ENCODE measurements at regions not wholly inside any gene's neighbourhood (a gene's known extent, or its start where the extent isn't known, plus 50 kb on each side); places are given as distances from the start of the nearest gene placed in this dataset.
A peak's percentile ranks its signal among the peaks of the same experiment; 100 is the strongest.
"Not testable (repeated sequence)": the region's sequence is repeated elsewhere in the genome, so short reads cannot be mapped to it uniquely, and the experiment has no call there.

DNA sequence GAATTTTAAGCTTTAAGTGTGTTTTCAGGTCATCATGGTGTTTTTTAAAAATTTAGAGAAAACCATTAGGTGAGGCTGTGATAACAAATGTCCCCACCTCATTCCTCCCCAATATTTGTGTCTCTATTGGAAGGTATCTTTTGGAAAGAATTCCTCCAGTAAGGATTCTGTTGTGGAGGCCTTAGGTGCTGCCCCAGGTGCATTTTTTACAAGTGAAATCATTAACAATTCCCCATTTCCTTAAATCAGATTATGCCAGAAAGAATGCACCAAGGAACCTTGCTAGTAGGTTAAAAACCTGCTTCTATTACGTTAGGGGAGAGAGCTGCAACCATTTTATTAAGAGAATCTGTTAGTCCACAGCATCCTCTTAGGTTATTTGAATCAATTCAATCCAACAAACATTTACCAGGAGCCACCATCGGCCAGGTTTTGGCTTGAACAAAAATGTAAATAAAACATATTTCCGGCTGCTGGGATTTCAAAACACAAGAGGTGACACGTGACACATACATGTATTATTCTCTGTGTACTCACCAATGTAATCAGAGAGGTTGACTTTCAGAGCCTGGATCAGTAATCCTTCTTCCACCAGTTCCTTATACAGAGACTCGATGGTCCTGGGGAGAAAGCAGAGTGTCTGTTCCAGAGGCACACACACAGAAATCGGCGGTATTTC is 112.5 kb upstream of the ASB18 start:
- no peaks in the 10 kb centered on the region for H3K27me3 ChIP-seq (replicated peaks; ENCODE audit: control insufficient read depth, insufficient read depth, low read length)
- H3K4me3 ChIP-seq (ENCODE audit: low read depth, low read length) = no peak overlapping the region
- ChIA-PET POLR2A (no interaction called here), CTCF (no interaction called here)
- no peaks in the 10 kb centered on the region for H3K9me3 ChIP-seq
- DNase-seq = no peak
- Mint-ChIP-seq H3K36me3 (ENCODE audit: insufficient read depth, unreplicated experiment) (no peaks in the 10 kb centered on the region), H3K27me3 (ENCODE audit: insufficient read depth, unreplicated experiment) (no peaks in the 10 kb centered on the region), H3K4me1 (ENCODE audit: low read depth, unreplicated experiment) (no peaks in the 10 kb centered on the region), H3K9me3 (ENCODE audit: unreplicated experiment) (peaks cover 15% of the 10 kb centered on the region), H3K4me3 (ENCODE audit: unreplicated experiment) (no peak overlapping the region), H3K27ac (ENCODE audit: unreplicated experiment) (no peak overlapping the region)
- intact Hi-C loops (cut with micrococcal nuclease; ENCODE audit: unreplicated experiment) = no loop called here
- H3K4me1 ChIP-seq = no peaks in the 10 kb centered on the region
- no peak for TF ChIP-seq CTCF (IDR thresholded peaks at IDR 0.05; ENCODE audit: insufficient read depth in 1 of 2, low read depth in 1 of 2, low read length in 1 of 2, severe bottlenecking in 1 of 2, unreplicated experiment in 1 of 2)
- BruUV-seq (replicated peaks) = no TSS peak
- H3K36me3 ChIP-seq (ENCODE audit: control insufficient read depth, insufficient read depth, low read length) = no peaks in the 10 kb centered on the region

DNA sequence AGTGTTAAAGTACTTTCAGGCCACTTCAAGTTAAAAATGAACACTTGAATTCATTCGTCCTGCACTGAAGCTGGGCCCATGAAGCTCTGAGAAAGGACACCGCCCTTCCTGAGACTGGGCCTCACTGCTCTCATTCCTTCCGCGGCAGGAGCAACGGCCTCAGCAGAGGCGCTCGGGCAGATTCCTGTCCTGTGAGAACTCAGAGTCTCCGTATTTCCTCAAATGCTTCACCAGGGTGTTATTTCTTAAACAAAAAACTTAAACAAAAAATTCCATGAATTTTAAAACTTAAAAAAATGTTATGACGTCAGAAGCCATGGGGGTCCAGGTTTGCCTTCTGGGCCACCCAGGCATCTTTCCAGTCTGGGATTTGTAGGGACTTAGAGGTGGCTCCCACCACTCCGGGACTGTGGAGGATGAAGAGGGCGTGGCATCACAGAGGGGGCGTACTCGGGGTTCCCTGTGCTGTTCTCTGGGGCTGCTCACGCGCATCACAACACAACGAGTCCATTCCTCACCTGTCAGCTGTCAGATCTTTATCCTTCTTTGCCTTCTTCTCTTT is 115.9 kb upstream of the ASB18 start:
- DNase-seq = no peak
- Mint-ChIP-seq H3K4me1 (ENCODE audit: low read depth, unreplicated experiment) (no peaks in the 10 kb centered on the region), H3K9me3 (ENCODE audit: unreplicated experiment) (no peaks in the 10 kb centered on the region), H3K36me3 (ENCODE audit: insufficient read depth, unreplicated experiment) (no peaks in the 10 kb centered on the region), H3K27me3 (ENCODE audit: insufficient read depth, unreplicated experiment) (peaks cover 4% of the 10 kb centered on the region), H3K27ac (ENCODE audit: unreplicated experiment) (no peak overlapping the region), H3K4me3 (ENCODE audit: unreplicated experiment) (no peak overlapping the region)
- Histone ChIP-seq H3K4me1 (no peaks in the 10 kb centered on the region), H3K36me3 (ENCODE audit: control insufficient read depth, insufficient read depth, low read length) (no peaks in the 10 kb centered on the region), H3K27me3 (replicated peaks; ENCODE audit: control insufficient read depth, insufficient read depth, low read length) (no peaks in the 10 kb centered on the region), H3K4me3 (ENCODE audit: low read depth, low read length) (no peak overlapping the region), H3K9me3 (no peaks in the 10 kb centered on the region)
- TF ChIP-seq CTCF (IDR thresholded peaks at IDR 0.05; ENCODE audit: insufficient read depth in 1 of 2, low read depth in 1 of 2, low read length in 1 of 2, severe bottlenecking in 1 of 2, unreplicated experiment in 1 of 2) = no peak
- ChIA-PET CTCF (no interaction called here), POLR2A (no interaction called here)
- intact Hi-C loops (cut with micrococcal nuclease; ENCODE audit: unreplicated experiment) = no loop called here
- BruUV-seq (replicated peaks) = no TSS peak

GRCh38 chr2:236381253-236381652 is 117.0 kb upstream of the ASB18 start:
- H3K9me3 Mint-ChIP-seq (ENCODE audit: unreplicated experiment); H3K27me3 ChIP-seq (replicated peaks; ENCODE audit: control insufficient read depth, insufficient read depth, low read length); H3K4me3 Mint-ChIP-seq (ENCODE audit: unreplicated experiment); POLR2A ChIA-PET; H3K27ac Mint-ChIP-seq (ENCODE audit: unreplicated experiment); DNase-seq; H3K36me3 ChIP-seq (ENCODE audit: control insufficient read depth, insufficient read depth, low read length); H3K27me3 Mint-ChIP-seq (ENCODE audit: insufficient read depth, unreplicated experiment); H3K36me3 Mint-ChIP-seq (ENCODE audit: insufficient read depth, unreplicated experiment); H3K4me1 Mint-ChIP-seq (ENCODE audit: low read depth, unreplicated experiment); H3K4me1 ChIP-seq; CTCF ChIA-PET; H3K9me3 ChIP-seq; H3K4me3 ChIP-seq (ENCODE audit: low read depth, low read length); intact Hi-C loops (cut with micrococcal nuclease; ENCODE audit: unreplicated experiment); BruUV-seq (replicated peaks): not testable (repeated sequence)

GRCh38 chr2:236389284-236390216 is 125.3 kb upstream of the ASB18 start:
- H3K27me3 ChIP-seq (replicated peaks; ENCODE audit: control insufficient read depth, insufficient read depth, low read length); intact Hi-C loops (cut with micrococcal nuclease; ENCODE audit: unreplicated experiment); H3K9me3 Mint-ChIP-seq (ENCODE audit: unreplicated experiment); H3K9me3 ChIP-seq; H3K27ac Mint-ChIP-seq (ENCODE audit: unreplicated experiment); BruUV-seq (replicated peaks); H3K4me1 Mint-ChIP-seq (ENCODE audit: low read depth, unreplicated experiment); POLR2A ChIA-PET; H3K36me3 Mint-ChIP-seq (ENCODE audit: insufficient read depth, unreplicated experiment); H3K27me3 Mint-ChIP-seq (ENCODE audit: insufficient read depth, unreplicated experiment); H3K4me1 ChIP-seq; H3K4me3 ChIP-seq (ENCODE audit: low read depth, low read length); H3K36me3 ChIP-seq (ENCODE audit: control insufficient read depth, insufficient read depth, low read length); DNase-seq; CTCF ChIA-PET: not testable (repeated sequence)
- H3K4me3 Mint-ChIP-seq (ENCODE audit: unreplicated experiment) = peak overlapping the region; percentile 46
